ENCODE measurements at regions not wholly inside any gene's neighbourhood (a gene's known extent, or its start where the extent isn't known, plus 50 kb on each side); places are given as distances from the start of the nearest gene placed in this dataset.

GRCh38 chr4:14404730-14405129, 597.6 kb upstream of the CPEB2 start:
- TF ChIP-seq, protein P1, sequence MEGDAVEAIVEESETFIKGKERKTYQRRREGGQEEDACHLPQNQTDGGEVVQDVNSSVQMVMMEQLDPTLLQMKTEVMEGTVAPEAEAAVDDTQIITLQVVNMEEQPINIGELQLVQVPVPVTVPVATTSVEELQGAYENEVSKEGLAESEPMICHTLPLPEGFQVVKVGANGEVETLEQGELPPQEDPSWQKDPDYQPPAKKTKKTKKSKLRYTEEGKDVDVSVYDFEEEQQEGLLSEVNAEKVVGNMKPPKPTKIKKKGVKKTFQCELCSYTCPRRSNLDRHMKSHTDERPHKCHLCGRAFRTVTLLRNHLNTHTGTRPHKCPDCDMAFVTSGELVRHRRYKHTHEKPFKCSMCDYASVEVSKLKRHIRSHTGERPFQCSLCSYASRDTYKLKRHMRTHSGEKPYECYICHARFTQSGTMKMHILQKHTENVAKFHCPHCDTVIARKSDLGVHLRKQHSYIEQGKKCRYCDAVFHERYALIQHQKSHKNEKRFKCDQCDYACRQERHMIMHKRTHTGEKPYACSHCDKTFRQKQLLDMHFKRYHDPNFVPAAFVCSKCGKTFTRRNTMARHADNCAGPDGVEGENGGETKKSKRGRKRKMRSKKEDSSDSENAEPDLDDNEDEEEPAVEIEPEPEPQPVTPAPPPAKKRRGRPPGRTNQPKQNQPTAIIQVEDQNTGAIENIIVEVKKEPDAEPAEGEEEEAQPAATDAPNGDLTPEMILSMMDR (conservative IDR thresholded peaks at IDR 0.05; ENCODE audit: low read depth, low read length) = no peak
- TF ChIP-seq EZH2phosphoT487 (IDR thresholded peaks at IDR 0.05; ENCODE audit: borderline replicate concordance, low read length) = no peak
